Astrocyte of the hippocampus (primary cell): ENCODE measurements at regions not wholly inside any gene's neighbourhood (a gene's known extent, or its start where the extent isn't known, plus 50 kb on each side); places are given as distances from the start of the nearest gene placed in this dataset.
"Not testable (repeated sequence)": the region's sequence is repeated elsewhere in the genome, so short reads cannot be mapped to it uniquely, and the experiment has no call there.

ENCODE experiments used
- DNase-seq: peaks from one replicate; pipeline ENCODE4 v3.0.0; 2011; ENCODE audit warnings: low read depth, low spot score

DNA sequence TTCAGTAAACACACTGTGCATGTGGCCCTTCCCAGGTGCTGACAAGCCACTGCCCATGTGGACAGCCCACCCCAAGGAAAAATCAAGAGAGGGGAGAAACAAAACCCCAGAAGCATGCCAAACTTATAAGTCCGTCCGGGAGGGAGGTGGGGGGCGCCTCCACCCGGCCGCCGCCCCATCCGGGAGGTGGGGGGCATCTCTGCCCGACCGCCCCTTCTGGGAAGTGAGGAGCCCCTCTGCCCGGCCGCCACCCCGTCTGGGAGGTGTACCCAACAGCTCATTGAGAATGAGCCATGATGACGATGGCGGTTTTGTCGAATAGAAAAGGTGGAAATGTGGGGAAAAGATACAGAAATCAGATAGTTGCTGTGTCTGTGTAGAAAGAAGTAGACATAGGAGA is 53.8 kb upstream of the C2CD4B start:
- no peak for DNase-seq

DNA sequence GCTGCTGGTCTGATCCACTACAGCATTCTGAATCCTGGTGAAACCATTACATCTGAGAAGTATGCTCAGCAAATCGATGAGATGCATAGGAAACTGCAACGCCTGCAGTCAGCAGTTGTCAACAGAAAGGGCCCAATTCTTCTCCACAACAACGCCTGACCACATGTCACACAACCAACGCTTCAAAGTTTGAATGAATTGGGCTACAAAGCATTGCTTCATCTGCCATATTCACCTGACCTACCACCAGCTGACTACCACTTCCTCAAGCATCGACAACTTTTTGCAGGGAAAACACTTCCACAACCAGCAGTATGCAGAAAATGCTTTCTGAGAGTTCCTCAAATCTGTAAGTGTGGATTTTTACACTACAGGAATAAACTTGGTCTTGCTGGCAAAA is 54.7 kb upstream of the C2CD4B start:
- no peak for DNase-seq

- no peak for DNase-seq
These were observed 57.9 kb upstream of the C2CD4B start for GRCh38 chr15:62223020-62223419.

GRCh38 chr15:62228604-62229003 is 63.5 kb upstream of the C2CD4B start:
- no peak for DNase-seq

DNA sequence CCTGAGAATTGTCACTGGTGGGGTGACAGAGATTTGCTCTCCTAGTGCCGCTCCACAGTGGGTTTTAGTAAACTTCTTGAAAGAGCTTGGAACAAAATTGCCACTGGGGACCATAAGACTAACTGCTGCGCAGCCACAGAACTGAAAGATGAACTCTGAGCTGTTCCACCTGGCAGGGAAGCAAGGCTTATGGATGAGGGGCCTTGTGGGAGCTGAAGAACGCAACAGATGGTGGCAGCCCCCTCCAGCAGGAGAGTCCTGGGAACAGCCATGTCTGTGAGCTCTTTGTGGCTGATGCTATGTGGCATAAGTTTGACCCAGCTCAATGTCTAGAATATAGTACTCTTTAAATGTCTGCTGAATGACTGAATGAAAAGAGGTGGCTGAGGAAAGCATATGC is 66.8 kb upstream of the C2CD4B start:
- no peak for DNase-seq

DNA sequence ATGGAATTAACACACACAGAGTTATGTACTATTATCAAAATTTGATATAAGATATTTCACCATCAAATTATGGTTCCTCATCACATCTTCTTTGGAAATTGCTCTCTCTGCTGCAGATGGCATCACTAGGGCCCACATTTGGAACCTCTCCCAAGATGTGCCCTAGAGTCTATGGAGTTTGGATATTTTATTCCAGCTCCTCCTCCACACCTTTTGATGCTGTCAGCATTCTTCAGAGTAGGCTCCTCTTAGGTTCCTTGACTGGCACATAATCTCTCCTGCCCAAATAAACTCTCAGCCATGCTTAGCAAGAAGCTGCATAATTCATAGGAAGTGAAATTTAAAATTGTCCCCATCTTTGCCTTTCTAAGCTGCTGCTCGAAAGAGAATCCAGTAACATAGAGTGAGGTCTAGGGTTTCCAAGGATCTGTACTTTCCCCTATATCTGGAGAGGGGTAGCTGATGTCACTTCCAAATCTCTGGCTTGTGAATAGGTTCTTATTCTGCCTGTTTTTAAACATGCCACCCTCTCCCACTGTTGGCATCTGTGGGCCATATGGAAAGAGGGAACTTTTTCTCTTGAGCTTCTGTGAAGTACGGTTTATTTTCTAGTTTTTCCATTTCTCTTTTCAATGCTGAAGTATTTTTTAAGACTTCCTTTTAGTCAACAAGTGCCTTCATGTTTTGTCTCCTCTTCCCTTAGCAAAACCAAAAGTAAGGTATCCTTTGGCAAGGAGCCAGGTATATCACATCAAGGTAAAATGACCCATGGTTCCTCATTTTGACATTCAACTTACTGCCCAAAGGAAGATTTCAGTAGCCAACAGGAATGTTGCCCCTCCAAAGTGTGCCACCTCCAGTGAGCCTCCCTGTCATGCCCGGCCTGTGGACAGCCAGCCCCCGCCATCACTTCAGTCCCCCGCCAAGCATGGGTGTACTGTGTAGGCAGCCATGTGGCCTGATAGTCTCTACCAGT is 75.3 kb upstream of the C2CD4B start:
- DNase-seq, result no peak

- DNase-seq, result no peak
These were observed 76.2 kb upstream of the C2CD4B start for GRCh38 chr15:62241135-62241770.

DNA sequence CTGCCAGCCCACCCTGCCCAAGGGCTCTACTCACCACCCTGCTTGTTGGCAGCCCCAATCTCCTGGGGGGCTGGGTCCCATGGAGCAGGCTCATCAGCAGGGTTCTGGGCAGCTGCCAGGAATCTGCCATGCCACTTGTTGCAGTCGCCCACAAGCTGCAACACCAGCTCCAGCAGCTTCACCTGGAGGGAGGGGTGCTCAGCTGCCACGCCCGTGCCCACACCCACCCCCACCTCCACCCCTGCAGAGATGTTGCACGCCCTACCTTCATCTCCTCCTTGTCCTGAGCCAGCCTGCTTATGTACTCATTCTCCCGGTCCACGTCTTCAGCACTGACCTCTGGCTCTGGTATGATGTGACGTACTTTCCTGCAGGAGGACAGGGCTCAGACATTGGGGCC is 77.9 kb upstream of the C2CD4B start:
- DNase-seq, result no peak

DNA sequence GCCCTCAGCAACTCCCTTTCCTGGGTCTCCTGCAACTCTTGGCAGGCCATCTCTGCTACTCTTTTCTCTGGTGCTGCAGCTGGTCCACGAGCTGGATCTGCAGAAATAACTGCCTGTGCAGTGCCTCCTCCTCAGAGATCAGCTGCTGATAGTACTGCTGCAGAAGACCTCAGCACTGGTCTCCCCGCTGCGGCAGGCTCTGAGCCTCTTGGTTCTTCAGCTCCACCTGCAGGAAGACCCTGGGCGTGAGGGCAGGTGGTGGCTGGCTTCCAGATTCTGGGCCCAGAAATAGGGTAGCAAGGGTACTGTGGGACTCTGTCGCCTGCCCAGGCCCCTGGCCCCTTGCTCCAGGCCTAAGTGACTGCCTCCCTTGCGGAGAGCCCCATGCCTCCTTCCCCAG is 79.7 kb upstream of the C2CD4B start:
- no peak for DNase-seq

- no peak for DNase-seq
These were observed 83.3 kb upstream of the C2CD4B start for GRCh38 chr15:62248277-62248984.

GRCh38 chr15:62249501-62249900 is 84.4 kb upstream of the C2CD4B start:
- DNase-seq, result no peak

DNA sequence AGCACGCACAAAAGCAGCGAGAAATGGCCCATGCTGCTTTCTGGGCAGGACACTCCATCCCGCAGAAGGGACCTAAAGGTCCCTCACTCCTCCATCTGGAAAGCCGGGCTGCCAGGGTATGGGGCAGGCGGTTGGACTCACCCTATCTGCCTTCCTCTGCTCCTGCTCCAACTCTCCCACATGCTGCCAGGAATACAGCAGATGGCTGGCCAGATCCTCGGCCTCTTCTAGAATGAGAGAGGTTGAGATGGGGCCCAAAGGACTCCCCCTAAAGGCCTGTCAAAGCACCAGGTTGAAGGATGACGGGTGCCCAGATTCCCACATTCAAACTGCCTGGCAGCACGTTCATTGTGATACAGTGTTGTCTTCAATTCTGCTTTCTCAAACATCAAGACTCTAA is 85.1 kb upstream of the C2CD4B start:
- no peak for DNase-seq

DNA sequence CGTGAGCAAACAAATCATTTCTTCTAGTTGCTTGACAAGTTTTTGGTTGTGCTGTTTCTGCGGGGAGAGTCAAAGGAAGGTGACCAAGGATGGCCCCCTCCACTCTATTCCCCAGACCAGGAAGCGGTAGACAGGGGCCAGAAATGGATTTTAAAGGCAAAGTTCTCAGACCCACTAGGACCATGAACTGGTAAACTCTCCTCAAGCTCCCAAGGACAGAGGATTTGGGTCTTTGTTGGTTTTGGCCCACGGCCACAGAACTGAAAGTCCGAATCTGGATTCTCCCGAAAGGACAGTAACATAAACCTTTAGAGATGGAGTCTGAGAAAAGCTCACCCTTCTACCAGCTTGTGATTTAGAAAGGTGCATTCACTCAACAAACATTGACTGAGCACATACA is 85.9 kb upstream of the C2CD4B start:
- DNase-seq, result no peak

DNA sequence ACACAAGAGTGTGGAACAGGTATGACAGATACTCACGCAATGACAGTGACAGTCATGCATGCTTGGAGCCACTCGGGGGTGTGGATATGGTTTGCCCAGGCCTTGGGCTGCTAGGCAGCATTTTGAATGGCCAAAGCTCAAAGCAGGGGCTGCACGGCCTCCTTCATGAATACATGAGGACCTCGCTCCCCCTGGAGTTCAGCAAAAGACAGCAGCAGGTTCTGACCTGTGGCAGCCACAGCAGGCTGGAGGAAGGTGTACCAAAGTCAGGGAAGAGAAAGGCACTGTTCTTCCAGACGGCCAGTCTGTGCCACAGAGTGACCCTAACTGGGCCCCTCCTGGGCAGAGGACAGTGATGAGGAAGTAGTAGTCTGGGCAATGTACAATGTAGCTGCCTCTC is 88.2 kb upstream of the C2CD4B start:
- DNase-seq, result no peak

DNA sequence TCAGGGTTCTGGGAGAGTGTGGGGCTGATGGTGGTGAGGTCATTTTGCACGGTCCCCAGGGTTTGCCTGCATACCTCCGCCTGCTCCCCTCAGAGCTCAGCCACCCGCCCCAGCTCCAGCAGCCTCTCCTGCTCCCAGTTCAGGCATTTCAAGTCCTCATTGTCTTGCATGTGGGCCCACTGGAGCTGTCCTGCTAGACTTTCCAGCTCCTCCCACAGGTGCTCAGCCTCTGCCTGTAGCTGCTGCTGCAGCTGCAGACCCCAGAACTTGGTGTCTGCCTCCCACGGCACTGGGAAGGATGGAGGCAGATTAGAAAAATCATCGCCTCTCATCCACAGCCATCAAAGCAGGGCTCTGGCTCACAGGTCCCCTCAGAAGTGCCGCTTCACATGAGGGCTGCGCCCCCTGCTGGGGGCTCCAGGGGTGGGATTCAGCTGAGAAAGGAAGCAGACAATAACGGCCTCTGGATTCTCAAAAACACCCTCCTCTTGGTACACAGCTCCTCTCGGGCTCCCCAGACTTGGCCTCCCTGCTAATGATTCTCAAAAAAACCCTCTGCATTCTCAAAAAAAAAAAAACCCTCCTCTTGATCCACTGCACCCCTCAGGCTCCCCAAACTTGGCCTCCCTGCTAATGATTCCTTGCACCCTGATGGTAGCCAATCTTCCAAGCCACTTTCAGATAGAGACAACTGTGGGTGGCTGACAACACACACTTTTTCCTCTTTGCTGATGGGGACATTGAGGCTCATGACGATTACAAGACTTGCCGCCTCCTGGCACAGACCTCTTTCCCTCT is 89.3 kb upstream of the C2CD4B start:
- peak; percentile 72 for DNase-seq

- not testable (repeated sequence) for DNase-seq
These were observed 91.3 kb upstream of the C2CD4B start for GRCh38 chr15:62256430-62256829.

DNA sequence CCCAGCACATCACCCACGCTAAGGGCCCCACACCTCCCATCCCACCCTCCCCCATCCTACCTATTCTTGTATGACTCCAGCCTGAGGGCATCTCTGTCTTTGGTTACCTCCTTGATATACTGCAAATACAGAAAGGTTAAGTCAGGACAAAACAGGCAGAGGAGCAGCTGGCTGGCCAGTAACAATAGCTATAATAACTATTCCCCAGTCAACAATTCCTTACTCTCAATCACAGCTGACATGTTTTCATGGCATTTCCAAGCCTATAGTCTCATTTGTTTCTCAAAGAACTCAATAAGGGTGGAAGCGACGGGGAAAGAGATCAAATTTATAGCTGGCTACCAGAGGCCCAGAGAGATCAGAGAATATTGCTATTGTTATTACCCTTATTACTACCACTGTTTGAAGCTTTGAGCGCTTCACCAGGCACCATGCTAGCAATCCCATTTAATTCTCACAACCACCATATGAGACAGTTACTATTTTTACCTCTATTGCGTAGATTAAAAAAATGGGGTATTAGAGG is 93.0 kb upstream of the C2CD4B start:
- no peak for DNase-seq

- DNase-seq, result no peak
These were observed 97.3 kb upstream of the C2CD4B start for GRCh38 chr15:62262305-62262941.

GRCh38 chr15:62264196-62264595 is 99.1 kb upstream of the C2CD4B start:
- no peak for DNase-seq

GRCh38 chr15:62269504-62269903 is 104.4 kb upstream of the C2CD4B start:
- peak; percentile 21 for DNase-seq
